Ovary (tissue), 3 donors: ENCODE measurements at regions not wholly inside any gene's neighbourhood (a gene's known extent, or its start where the extent isn't known, plus 50 kb on each side); places are given as distances from the start of the nearest gene placed in this dataset.

ENCODE experiments used
- EP300 ChIP-seq: sonication (generic); formaldehyde crosslinking; IDR thresholded peaks from one replicate; pipeline ENCODE4 v1.6.1; 2017; ENCODE audit warnings: antibody characterized with exemption
- POLR2A ChIP-seq: fragments of 450-650 bp; IDR thresholded peaks from one replicate; pipeline ENCODE4 v1.6.1; 2017; ENCODE audit warnings: antibody characterized with exemption, mild to moderate bottlenecking, moderate library complexity
- TF ChIP-seq, protein P1 (sequence below), 3 donors: fragments of 450-650 bp in 2 of 3; fragments of 200-600 bp in 1 of 3; IDR thresholded peaks; one replicate each; pipeline versions ENCODE4 v1.5.1 to v1.8.0; 2016 to 2022; ENCODE audit warnings: antibody characterized with exemption in 3 of 3, mild to moderate bottlenecking in 1 of 3
- donor health status: DM: no; HTN: no; CAD: no.

DNA sequence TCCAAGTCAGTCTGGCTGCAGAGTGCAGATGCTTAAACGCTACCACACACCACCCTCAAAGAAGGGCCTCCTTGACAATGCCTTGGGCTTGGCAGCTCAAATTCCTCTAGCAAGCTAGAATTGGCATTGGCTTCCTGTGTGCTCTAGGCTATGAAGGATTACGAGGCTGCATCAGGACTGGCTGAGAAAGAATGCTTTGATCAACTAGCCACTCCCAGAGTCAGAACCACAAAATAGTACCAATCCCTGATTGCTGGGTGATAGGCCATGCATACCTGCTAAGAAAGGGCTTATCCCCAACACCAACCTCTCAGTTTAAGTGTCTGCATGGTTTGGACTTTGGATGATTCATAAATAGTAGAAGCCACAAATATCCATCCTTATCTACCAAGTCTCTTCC, 504.9 kb downstream of the OMA1 start:
- TF ChIP-seq, protein P1, sequence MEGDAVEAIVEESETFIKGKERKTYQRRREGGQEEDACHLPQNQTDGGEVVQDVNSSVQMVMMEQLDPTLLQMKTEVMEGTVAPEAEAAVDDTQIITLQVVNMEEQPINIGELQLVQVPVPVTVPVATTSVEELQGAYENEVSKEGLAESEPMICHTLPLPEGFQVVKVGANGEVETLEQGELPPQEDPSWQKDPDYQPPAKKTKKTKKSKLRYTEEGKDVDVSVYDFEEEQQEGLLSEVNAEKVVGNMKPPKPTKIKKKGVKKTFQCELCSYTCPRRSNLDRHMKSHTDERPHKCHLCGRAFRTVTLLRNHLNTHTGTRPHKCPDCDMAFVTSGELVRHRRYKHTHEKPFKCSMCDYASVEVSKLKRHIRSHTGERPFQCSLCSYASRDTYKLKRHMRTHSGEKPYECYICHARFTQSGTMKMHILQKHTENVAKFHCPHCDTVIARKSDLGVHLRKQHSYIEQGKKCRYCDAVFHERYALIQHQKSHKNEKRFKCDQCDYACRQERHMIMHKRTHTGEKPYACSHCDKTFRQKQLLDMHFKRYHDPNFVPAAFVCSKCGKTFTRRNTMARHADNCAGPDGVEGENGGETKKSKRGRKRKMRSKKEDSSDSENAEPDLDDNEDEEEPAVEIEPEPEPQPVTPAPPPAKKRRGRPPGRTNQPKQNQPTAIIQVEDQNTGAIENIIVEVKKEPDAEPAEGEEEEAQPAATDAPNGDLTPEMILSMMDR (IDR thresholded peaks at IDR 0.05), result no peak
- TF ChIP-seq POLR2A (no peak), EP300 (no peak)
